ENCODE measurements at regions not wholly inside any gene's neighbourhood (a gene's known extent, or its start where the extent isn't known, plus 50 kb on each side); places are given as distances from the start of the nearest gene placed in this dataset.

- TF ChIP-seq CTCF (IDR thresholded peaks at IDR 0.05), result no peak
- no peak for TF ChIP-seq POLR2A (IDR thresholded peaks at IDR 0.05)
Measured at GRCh38 chr2:228507231-228507824, 325.8 kb upstream of the SPHKAP start.
